ENCODE measurements at regions not wholly inside any gene's neighbourhood (a gene's known extent, or its start where the extent isn't known, plus 50 kb on each side); places are given as distances from the start of the nearest gene placed in this dataset.

DNA sequence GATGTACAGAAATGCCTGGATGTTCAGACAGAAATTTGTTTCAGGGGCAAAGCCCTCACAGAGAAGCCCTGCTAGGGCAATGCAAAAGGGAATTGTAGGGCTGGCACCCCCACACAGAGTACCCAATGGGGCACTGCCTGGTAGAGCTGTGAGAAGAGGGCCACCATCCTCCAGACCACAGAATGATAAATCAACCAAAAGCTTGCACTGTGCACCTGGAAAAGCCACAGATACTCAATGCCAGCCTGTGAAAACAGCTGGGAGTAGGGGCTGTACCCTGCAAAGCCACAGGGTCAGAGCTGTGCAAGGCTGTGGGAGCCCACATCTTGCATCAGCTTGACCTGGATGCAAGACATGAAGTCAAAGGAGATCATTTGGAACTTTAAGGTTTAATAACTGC, 477.9 kb upstream of the NECTIN3 start:
- TF ChIP-seq EP300 (IDR thresholded peaks at IDR 0.05; ENCODE audit: borderline replicate concordance) = no peak
- TF ChIP-seq, protein P1, sequence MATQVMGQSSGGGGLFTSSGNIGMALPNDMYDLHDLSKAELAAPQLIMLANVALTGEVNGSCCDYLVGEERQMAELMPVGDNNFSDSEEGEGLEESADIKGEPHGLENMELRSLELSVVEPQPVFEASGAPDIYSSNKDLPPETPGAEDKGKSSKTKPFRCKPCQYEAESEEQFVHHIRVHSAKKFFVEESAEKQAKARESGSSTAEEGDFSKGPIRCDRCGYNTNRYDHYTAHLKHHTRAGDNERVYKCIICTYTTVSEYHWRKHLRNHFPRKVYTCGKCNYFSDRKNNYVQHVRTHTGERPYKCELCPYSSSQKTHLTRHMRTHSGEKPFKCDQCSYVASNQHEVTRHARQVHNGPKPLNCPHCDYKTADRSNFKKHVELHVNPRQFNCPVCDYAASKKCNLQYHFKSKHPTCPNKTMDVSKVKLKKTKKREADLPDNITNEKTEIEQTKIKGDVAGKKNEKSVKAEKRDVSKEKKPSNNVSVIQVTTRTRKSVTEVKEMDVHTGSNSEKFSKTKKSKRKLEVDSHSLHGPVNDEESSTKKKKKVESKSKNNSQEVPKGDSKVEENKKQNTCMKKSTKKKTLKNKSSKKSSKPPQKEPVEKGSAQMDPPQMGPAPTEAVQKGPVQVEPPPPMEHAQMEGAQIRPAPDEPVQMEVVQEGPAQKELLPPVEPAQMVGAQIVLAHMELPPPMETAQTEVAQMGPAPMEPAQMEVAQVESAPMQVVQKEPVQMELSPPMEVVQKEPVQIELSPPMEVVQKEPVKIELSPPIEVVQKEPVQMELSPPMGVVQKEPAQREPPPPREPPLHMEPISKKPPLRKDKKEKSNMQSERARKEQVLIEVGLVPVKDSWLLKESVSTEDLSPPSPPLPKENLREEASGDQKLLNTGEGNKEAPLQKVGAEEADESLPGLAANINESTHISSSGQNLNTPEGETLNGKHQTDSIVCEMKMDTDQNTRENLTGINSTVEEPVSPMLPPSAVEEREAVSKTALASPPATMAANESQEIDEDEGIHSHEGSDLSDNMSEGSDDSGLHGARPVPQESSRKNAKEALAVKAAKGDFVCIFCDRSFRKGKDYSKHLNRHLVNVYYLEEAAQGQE (IDR thresholded peaks at IDR 0.05; ENCODE audit: low read depth) = no peak
- TF ChIP-seq, protein P2, sequence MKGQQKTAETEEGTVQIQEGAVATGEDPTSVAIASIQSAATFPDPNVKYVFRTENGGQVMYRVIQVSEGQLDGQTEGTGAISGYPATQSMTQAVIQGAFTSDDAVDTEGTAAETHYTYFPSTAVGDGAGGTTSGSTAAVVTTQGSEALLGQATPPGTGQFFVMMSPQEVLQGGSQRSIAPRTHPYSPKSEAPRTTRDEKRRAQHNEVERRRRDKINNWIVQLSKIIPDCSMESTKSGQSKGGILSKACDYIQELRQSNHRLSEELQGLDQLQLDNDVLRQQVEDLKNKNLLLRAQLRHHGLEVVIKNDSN (IDR thresholded peaks at IDR 0.05) = no peak
- TF ChIP-seq TAF1 (IDR thresholded peaks at IDR 0.05; ENCODE audit: low read depth) = no peak
- no peak for TF ChIP-seq ZBTB7A (IDR thresholded peaks at IDR 0.05; ENCODE audit: low read depth)

All from Ishikawa (cell line).